K562 (cell line): ENCODE measurements at regions not wholly inside any gene's neighbourhood (a gene's known extent, or its start where the extent isn't known, plus 50 kb on each side); places are given as distances from the start of the nearest gene placed in this dataset.
A peak's percentile ranks its signal among the peaks of the same experiment; 100 is the strongest.

Experiments
- ARNT ChIP-seq, 2 experiments: fragments of 450-650 bp; IDR thresholded peaks; 2 replicates each; pipeline ENCODE4 v1.6.1; 2016; ENCODE audit warnings: mild to moderate bottlenecking in 1 of 2
- BACH1 ChIP-seq: fragments of 200-800 bp; sonication (Bioruptor generic); IDR thresholded peaks from 2 replicates; pipeline ENCODE4 v1.6.1; 2016; ENCODE audit warnings: missing genetic modification characterization, missing compliant biosample characterization
- CAMTA2 ChIP-seq: fragments of 250-450 bp; sonication (Bioruptor Pico); conservative IDR thresholded peaks from 2 replicates; pipeline ENCODE4 v1.5.1; 2022
- CHD2 ChIP-seq: IDR thresholded peaks from 2 replicates; pipeline ENCODE4 v1.6.1; 2011; ENCODE audit warnings: low read depth, low read length
- CSDE1 ChIP-seq, 2 experiments: fragments of 450-650 bp; IDR thresholded peaks; 2 replicates each; pipeline ENCODE4 v1.6.1; 2016; ENCODE audit warnings: mild to moderate bottlenecking in 1 of 2
- EZH2 ChIP-seq: IDR thresholded peaks from 2 replicates; pipeline ENCODE4 v1.6.1; 2012; ENCODE audit warnings: low read depth, mild to moderate bottlenecking, inconsistent platforms, low read length, borderline replicate concordance
- FOS ChIP-seq: IDR thresholded peaks from 3 replicates; pipeline ENCODE4 v1.6.1; 2011; ENCODE audit not compliant: insufficient read length; ENCODE audit errors: extremely low read depth
- FOXJ2 ChIP-seq: fragments of 200-800 bp; sonication (Bioruptor generic); IDR thresholded peaks from 2 replicates; pipeline ENCODE4 v1.6.1; 2016; ENCODE audit warnings: missing genetic modification characterization, missing compliant biosample characterization
- KDM5B ChIP-seq: fragments of 200-600 bp; sonication (generic); IDR thresholded peaks from 2 replicates; pipeline ENCODE4 v1.6.1; 2012; ENCODE audit warnings: low read depth, mild to moderate bottlenecking, moderate library complexity, low read length, control low read depth, inconsistent platforms; ENCODE audit not compliant: insufficient replicate concordance
- MAFF ChIP-seq: IDR thresholded peaks from 2 replicates; pipeline ENCODE4 v1.6.1; 2012; ENCODE audit warnings: low read length, improper control_type of control experiment
- MTA1 ChIP-seq: fragments of 450-650 bp; IDR thresholded peaks from 2 replicates; pipeline ENCODE4 v1.6.1; 2017; ENCODE audit warnings: borderline replicate concordance
- MYBL2 ChIP-seq, 2 experiments: fragments of 450-650 bp in 1 of 2; sonication (generic) in 1 of 2; formaldehyde crosslinking in 1 of 2; IDR thresholded peaks; 2 replicates each; pipeline versions ENCODE4 v1.6.1 to v1.8.1; 2017 to 2022; ENCODE audit warnings: borderline replicate concordance in 1 of 2, inconsistent platforms in 1 of 2, low read depth in 1 of 2, mild to moderate bottlenecking in 1 of 2, missing genetic modification reagents in 1 of 2, moderate library complexity in 1 of 2
- NCOA1 ChIP-seq: fragments of 450-650 bp; IDR thresholded peaks from 2 replicates; pipeline ENCODE4 v1.6.1; 2016; ENCODE audit warnings: low read depth
- NFE2L1 ChIP-seq: fragments of 450-650 bp; IDR thresholded peaks from 2 replicates; pipeline ENCODE4 v1.6.1; 2016; ENCODE audit warnings: missing genetic modification characterization, low read depth, mild to moderate bottlenecking, missing compliant biosample characterization, moderate library complexity, borderline replicate concordance
- NUFIP1 ChIP-seq: fragments of 450-650 bp; IDR thresholded peaks from 2 replicates; pipeline ENCODE4 v1.6.1; 2018; ENCODE audit not compliant: partially characterized antibody
- OTX1 ChIP-seq: fragments of 450-650 bp; formaldehyde crosslinking; IDR thresholded peaks from 2 replicates; pipeline ENCODE4 v1.4.0; 2022; ENCODE audit warnings: mild to moderate bottlenecking
- PTTG1 ChIP-seq: fragments of 450-650 bp; IDR thresholded peaks from 2 replicates; pipeline ENCODE4 v1.6.1; 2016; ENCODE audit warnings: low read depth, mild to moderate bottlenecking, missing genetic modification characterization, missing compliant biosample characterization
- RFX7 ChIP-seq: fragments of 250-450 bp; sonication (Bioruptor Pico); IDR thresholded peaks from 2 replicates; pipeline ENCODE4 v1.5.1; 2021; ENCODE audit warnings: mild to moderate bottlenecking
- SRSF1 ChIP-seq: fragments of 200-400 bp; formaldehyde crosslinking; IDR thresholded peaks from 2 replicates; pipeline ENCODE4 v1.6.1; 2017; ENCODE audit warnings: mild to moderate bottlenecking, low read depth, low read length, moderate library complexity
- TRIM25 ChIP-seq: fragments of 450-650 bp; IDR thresholded peaks from 2 replicates; pipeline ENCODE4 v1.7.0; 2016; ENCODE audit warnings: borderline replicate concordance
- ZBTB1 ChIP-seq: sonication (generic); formaldehyde crosslinking; IDR thresholded peaks from 2 replicates; pipeline ENCODE4 v1.8.1; 2023; ENCODE audit warnings: missing genetic modification reagents, low read depth, mild to moderate bottlenecking, borderline replicate concordance
- ZBTB49 ChIP-seq: sonication (generic); formaldehyde crosslinking; IDR thresholded peaks from 2 replicates; pipeline ENCODE4 v1.8.0; 2022; ENCODE audit warnings: missing genetic modification reagents, mild to moderate bottlenecking, borderline replicate concordance
- ZNF75A ChIP-seq: fragments of 450-650 bp; formaldehyde crosslinking; IDR thresholded peaks from 2 replicates; pipeline ENCODE4 v1.4.0; 2020; ENCODE audit warnings: mild to moderate bottlenecking
- ZNF766 ChIP-seq: fragments of 200-800 bp; sonication (Bioruptor generic); conservative IDR thresholded peaks from 2 replicates; pipeline ENCODE4 v1.6.1; 2016; ENCODE audit warnings: missing genetic modification characterization, missing compliant biosample characterization
- TF ChIP-seq, protein P1 (sequence below): fragments of 450-650 bp; IDR thresholded peaks from 2 replicates; pipeline ENCODE4 v1.6.1; 2016; ENCODE audit warnings: mild to moderate bottlenecking

DNA sequence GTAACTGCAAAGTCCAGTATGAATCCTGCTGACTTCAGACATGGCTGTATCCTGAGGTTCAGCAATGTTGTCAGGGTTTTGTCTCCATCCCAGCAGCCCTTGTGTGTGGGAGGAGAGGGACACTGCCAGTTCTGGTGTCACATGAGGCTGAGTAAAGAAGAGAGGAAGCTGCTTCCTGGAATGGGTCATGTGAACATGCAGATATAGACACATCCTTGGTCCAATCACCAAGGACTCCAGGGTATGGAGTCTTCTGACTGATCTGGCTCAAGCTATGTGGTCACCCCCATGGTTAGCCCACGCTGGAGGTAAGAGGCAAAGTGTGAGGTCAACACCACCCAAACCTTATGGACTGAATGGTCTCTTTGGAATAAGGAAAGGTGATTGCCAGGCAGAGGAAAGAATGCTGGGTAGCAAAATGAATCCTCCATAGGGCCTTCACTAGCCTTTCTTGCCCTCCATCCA lies 134.4 kb upstream of the SLC1A4 start (continued):
- TF ChIP-seq ZNF766 (peak; percentile 84), MAFF (no peak), ARNT (IDR thresholded peaks at IDR 0.05) (no peak), ZBTB49 (CRISPR knock-in tag) (no peak), FOS (no peak), NCOA1 (no peak), NUFIP1 (no peak), EZH2 (no peak), CAMTA2 (CRISPR knock-in tag) (no peak), TRIM25 (no peak), MTA1 (no peak), OTX1 (CRISPR knock-in tag) (no peak), PTTG1 (0 out of 2 replicates have a peak, but pooled peaks have one; percentile 56), ZNF75A (CRISPR knock-in tag) (no peak), MYBL2 (IDR thresholded peaks at IDR 0.05; ENCODE audit: low read depth) (no peak), MYBL2 (CRISPR knock-in tag; IDR thresholded peaks at IDR 0.05; ENCODE audit: borderline replicate concordance) (no peak), SRSF1 (no peak), ZBTB1 (no peak), FOXJ2 (peak; percentile 79), KDM5B (peak; percentile 42), BACH1 (tag) (no peak; the same call in 1 of the 2 replicates), CSDE1 (IDR thresholded peaks at IDR 0.05) (no peak), CHD2 (no peak), RFX7 (CRISPR knock-in tag) (no peak), NFE2L1 (tag) (no peak)
- TF ChIP-seq, protein P1, sequence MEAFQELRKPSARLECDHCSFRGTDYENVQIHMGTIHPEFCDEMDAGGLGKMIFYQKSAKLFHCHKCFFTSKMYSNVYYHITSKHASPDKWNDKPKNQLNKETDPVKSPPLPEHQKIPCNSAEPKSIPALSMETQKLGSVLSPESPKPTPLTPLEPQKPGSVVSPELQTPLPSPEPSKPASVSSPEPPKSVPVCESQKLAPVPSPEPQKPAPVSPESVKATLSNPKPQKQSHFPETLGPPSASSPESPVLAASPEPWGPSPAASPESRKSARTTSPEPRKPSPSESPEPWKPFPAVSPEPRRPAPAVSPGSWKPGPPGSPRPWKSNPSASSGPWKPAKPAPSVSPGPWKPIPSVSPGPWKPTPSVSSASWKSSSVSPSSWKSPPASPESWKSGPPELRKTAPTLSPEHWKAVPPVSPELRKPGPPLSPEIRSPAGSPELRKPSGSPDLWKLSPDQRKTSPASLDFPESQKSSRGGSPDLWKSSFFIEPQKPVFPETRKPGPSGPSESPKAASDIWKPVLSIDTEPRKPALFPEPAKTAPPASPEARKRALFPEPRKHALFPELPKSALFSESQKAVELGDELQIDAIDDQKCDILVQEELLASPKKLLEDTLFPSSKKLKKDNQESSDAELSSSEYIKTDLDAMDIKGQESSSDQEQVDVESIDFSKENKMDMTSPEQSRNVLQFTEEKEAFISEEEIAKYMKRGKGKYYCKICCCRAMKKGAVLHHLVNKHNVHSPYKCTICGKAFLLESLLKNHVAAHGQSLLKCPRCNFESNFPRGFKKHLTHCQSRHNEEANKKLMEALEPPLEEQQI = 0 out of 2 replicates have a peak, but pooled peaks have one; percentile 24
